ENCODE measurements at regions not wholly inside any gene's neighbourhood (a gene's known extent, or its start where the extent isn't known, plus 50 kb on each side); places are given as distances from the start of the nearest gene placed in this dataset.

- Mint-ChIP-seq H3K36me3 (ENCODE audit: unreplicated experiment) (no peaks in the 10 kb centered on the region), H3K27ac (ENCODE audit: unreplicated experiment) (no peak overlapping the region), H3K27me3 (ENCODE audit: unreplicated experiment) (peaks cover 27% of the 10 kb centered on the region), H3K9me3 (ENCODE audit: unreplicated experiment) (peaks cover 6% of the 10 kb centered on the region), H3K4me3 (ENCODE audit: unreplicated experiment) (no peak overlapping the region), H3K4me1 (ENCODE audit: unreplicated experiment) (no peaks in the 10 kb centered on the region)
- no peak for DNase-seq (ENCODE audit: extremely low spot score, unreplicated experiment)
- no peak for TF ChIP-seq CTCF (IDR thresholded peaks at IDR 0.05)
Observed at GRCh38 chr17:45680360-45680759, 103.8 kb upstream of the CRHR1 start.

DNA sequence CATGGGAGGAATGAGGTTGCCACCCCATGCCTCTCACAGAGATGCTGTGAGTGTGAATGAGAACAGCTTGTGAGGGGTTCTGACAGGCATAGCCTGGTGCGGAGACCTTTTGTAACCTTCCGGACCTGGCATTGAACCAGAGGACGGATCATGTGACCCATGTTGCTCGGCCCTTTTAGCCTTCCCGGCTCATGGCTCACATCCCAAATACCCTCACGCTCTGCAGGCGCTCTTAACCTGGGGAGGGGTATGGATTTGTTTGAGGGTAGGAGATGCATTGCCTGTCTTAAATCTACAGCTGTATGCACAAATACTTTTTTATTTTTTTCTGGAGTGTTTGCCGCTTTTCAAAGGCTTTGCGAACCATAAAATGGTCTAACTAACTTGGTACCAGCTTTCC, 102.4 kb upstream of the CRHR1 start:
- Mint-ChIP-seq H3K27me3 (ENCODE audit: unreplicated experiment) (peaks cover 23% of the 10 kb centered on the region), H3K4me1 (ENCODE audit: unreplicated experiment) (no peaks in the 10 kb centered on the region), H3K36me3 (ENCODE audit: unreplicated experiment) (no peaks in the 10 kb centered on the region), H3K27ac (ENCODE audit: unreplicated experiment) (no peak overlapping the region), H3K9me3 (ENCODE audit: unreplicated experiment) (no peaks in the 10 kb centered on the region), H3K4me3 (ENCODE audit: unreplicated experiment) (no peak overlapping the region)
- TF ChIP-seq CTCF (IDR thresholded peaks at IDR 0.05), result no peak
- DNase-seq (ENCODE audit: extremely low spot score, unreplicated experiment), result no peak

GRCh38 chr17:45686250-45686649, 97.9 kb upstream of the CRHR1 start:
- no peak for TF ChIP-seq CTCF (IDR thresholded peaks at IDR 0.05)
- no peaks in the 10 kb centered on the region for H3K36me3 Mint-ChIP-seq (ENCODE audit: unreplicated experiment)
- no peak overlapping the region for H3K27ac Mint-ChIP-seq (ENCODE audit: unreplicated experiment)
- no peak for DNase-seq (ENCODE audit: extremely low spot score, unreplicated experiment)
- no peak overlapping the region for H3K4me3 Mint-ChIP-seq (ENCODE audit: unreplicated experiment)
- H3K4me1 Mint-ChIP-seq (ENCODE audit: unreplicated experiment), result no peaks in the 10 kb centered on the region
- no peaks in the 10 kb centered on the region for H3K9me3 Mint-ChIP-seq (ENCODE audit: unreplicated experiment)
- peaks cover 55% of the 10 kb centered on the region for H3K27me3 Mint-ChIP-seq (ENCODE audit: unreplicated experiment)

DNA sequence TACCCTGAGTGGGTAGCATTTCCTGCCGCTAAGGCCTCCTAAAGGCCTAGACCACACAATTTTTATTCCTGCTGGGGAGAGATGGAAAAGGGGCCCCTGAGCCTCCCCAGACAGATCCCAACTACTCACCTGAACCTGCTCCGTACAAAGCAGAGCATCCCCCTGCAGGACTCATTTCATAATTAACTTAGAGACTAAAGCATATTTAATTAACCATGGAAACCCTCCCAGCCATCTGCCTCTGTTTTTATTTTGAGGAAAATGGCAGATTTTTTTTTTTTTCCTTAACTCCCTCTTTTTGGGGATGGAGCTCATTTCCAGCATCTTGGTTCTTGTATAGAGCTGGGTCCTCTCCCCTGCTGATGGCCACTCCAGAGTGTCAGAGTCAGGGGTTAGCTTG, 96.5 kb upstream of the CRHR1 start:
- no peaks in the 10 kb centered on the region for H3K9me3 Mint-ChIP-seq (ENCODE audit: unreplicated experiment)
- H3K4me3 Mint-ChIP-seq (ENCODE audit: unreplicated experiment), result no peak overlapping the region
- H3K4me1 Mint-ChIP-seq (ENCODE audit: unreplicated experiment), result no peaks in the 10 kb centered on the region
- TF ChIP-seq CTCF (IDR thresholded peaks at IDR 0.05), result no peak
- H3K27me3 Mint-ChIP-seq (ENCODE audit: unreplicated experiment), result peaks cover 49% of the 10 kb centered on the region
- H3K27ac Mint-ChIP-seq (ENCODE audit: unreplicated experiment), result no peak overlapping the region
- no peak for DNase-seq (ENCODE audit: extremely low spot score, unreplicated experiment)
- H3K36me3 Mint-ChIP-seq (ENCODE audit: unreplicated experiment), result no peaks in the 10 kb centered on the region

DNA sequence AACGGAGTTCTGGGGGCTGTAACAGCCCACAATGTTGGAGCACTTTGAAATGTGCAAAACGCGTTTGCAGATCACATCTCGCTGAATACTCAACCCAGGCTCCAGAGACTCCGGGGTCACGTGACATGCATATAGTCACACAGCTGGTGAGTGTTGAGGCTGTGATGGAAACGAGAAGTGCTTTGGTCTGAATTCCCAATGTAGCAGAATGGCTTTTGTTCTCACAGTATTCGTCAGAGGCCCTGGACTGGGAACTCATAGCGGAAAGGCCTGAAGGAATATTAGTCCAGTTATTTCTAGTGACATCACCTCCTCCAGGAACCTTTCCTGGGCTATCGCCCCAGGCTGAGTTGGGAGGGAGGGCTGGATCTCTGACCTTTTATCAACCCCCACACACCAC, 95.8 kb upstream of the CRHR1 start:
- Mint-ChIP-seq H3K36me3 (ENCODE audit: unreplicated experiment) (no peaks in the 10 kb centered on the region), H3K9me3 (ENCODE audit: unreplicated experiment) (no peaks in the 10 kb centered on the region), H3K4me3 (ENCODE audit: unreplicated experiment) (no peak overlapping the region), H3K4me1 (ENCODE audit: unreplicated experiment) (no peaks in the 10 kb centered on the region), H3K27me3 (ENCODE audit: unreplicated experiment) (peaks cover 48% of the 10 kb centered on the region), H3K27ac (ENCODE audit: unreplicated experiment) (no peak overlapping the region)
- DNase-seq (ENCODE audit: extremely low spot score, unreplicated experiment), result no peak
- no peak for TF ChIP-seq CTCF (IDR thresholded peaks at IDR 0.05)
